T-helper 17 cell (primary cell): ENCODE measurements at regions not wholly inside any gene's neighbourhood (a gene's known extent, or its start where the extent isn't known, plus 50 kb on each side); places are given as distances from the start of the nearest gene placed in this dataset.
"Not testable (repeated sequence)": the region's sequence is repeated elsewhere in the genome, so short reads cannot be mapped to it uniquely, and the experiment has no call there.

Source experiments
- ATAC-seq: fragments of 150-1000 bp; cut with Tn5 transposase; 2 replicates; pipeline ENCODE4 v1.10.0; 2021; ENCODE audit warnings: mild to moderate bottlenecking, moderate library complexity
- DNase-seq, 3 donors: peaks; one replicate each; pipeline versions ENCODE4 v3.0.0 to v3.0.0-alpha.2; 2020 to 2021
- H3K9me3 ChIP-seq: one replicate; pipeline ENCODE4 v1.7.0; 2013; ENCODE audit warnings: low read length, mild to moderate bottlenecking; ENCODE audit not compliant: control insufficient read depth, poor library complexity, severe bottlenecking
- H3K27ac Mint-ChIP-seq: one replicate; pipeline ENCODE4 v1.8.0; 2022; ENCODE audit warnings: mild to moderate bottlenecking, moderate library complexity, mixed read lengths
- H3K27me3 Mint-ChIP-seq: one replicate; pipeline ENCODE4 v1.8.0; 2022; ENCODE audit warnings: mixed read lengths
- H3K36me3 Mint-ChIP-seq: one replicate; pipeline ENCODE4 v1.8.0; 2022; ENCODE audit warnings: low read depth, mixed read lengths
- H3K4me1 Mint-ChIP-seq: one replicate; pipeline ENCODE4 v1.8.0; 2022; ENCODE audit warnings: mild to moderate bottlenecking, mixed read lengths
- H3K4me3 Mint-ChIP-seq: one replicate; pipeline ENCODE4 v1.8.0; 2022; ENCODE audit warnings: mild to moderate bottlenecking, moderate library complexity, mixed read lengths

- H3K27me3 Mint-ChIP-seq: no peaks in the 10 kb centered on the region
- no peak overlapping the region for H3K4me3 Mint-ChIP-seq
- no peak for DNase-seq
- no peak for ATAC-seq
- H3K36me3 Mint-ChIP-seq: no peaks in the 10 kb centered on the region
- H3K9me3 ChIP-seq: no peaks in the 10 kb centered on the region
- H3K27ac Mint-ChIP-seq: no peak overlapping the region
- no peaks in the 10 kb centered on the region for H3K4me1 Mint-ChIP-seq
Measured at GRCh38 chr16:29321000-29321393, 85.5 kb downstream of the NPIPB11 start.

GRCh38 chr16:29320274-29320999 lies 86.1 kb downstream of the NPIPB11 start:
- Mint-ChIP-seq H3K4me3 (no peak overlapping the region), H3K27me3 (no peaks in the 10 kb centered on the region), H3K4me1 (no peaks in the 10 kb centered on the region), H3K36me3 (no peaks in the 10 kb centered on the region), H3K27ac (no peak overlapping the region)
- DNase-seq (no peak), ATAC-seq (no peak)
- H3K9me3 ChIP-seq: no peaks in the 10 kb centered on the region

GRCh38 chr16:29319726-29320125 lies 86.8 kb downstream of the NPIPB11 start:
- no peaks in the 10 kb centered on the region for H3K36me3 Mint-ChIP-seq
- no peak overlapping the region for H3K27ac Mint-ChIP-seq
- no peaks in the 10 kb centered on the region for H3K4me1 Mint-ChIP-seq
- H3K4me3 Mint-ChIP-seq: no peak overlapping the region
- no peak for ATAC-seq
- no peak for DNase-seq
- no peaks in the 10 kb centered on the region for H3K9me3 ChIP-seq
- no peaks in the 10 kb centered on the region for H3K27me3 Mint-ChIP-seq

GRCh38 chr16:29318561-29318968 lies 87.9 kb downstream of the NPIPB11 start:
- not testable (repeated sequence) for DNase-seq, H3K4me1 Mint-ChIP-seq, H3K27ac Mint-ChIP-seq, H3K36me3 Mint-ChIP-seq, H3K9me3 ChIP-seq, H3K4me3 Mint-ChIP-seq, H3K27me3 Mint-ChIP-seq
- peak; percentile 45 for ATAC-seq

GRCh38 chr16:29318037-29318436 lies 88.5 kb downstream of the NPIPB11 start:
- ATAC-seq: no peak
- no peak overlapping the region for H3K4me3 Mint-ChIP-seq
- no peaks in the 10 kb centered on the region for H3K9me3 ChIP-seq
- no peaks in the 10 kb centered on the region for H3K27me3 Mint-ChIP-seq
- DNase-seq: no peak
- no peaks in the 10 kb centered on the region for H3K36me3 Mint-ChIP-seq
- H3K27ac Mint-ChIP-seq: no peak overlapping the region
- H3K4me1 Mint-ChIP-seq: no peaks in the 10 kb centered on the region

- H3K27ac Mint-ChIP-seq: peak overlapping the region; percentile 37
- no peaks in the 10 kb centered on the region for H3K4me1 Mint-ChIP-seq
- H3K4me3 Mint-ChIP-seq: no peak overlapping the region
- no peaks in the 10 kb centered on the region for H3K36me3 Mint-ChIP-seq
- no peak for ATAC-seq
- no peaks in the 10 kb centered on the region for H3K27me3 Mint-ChIP-seq
- DNase-seq: no peak
- H3K9me3 ChIP-seq: no peaks in the 10 kb centered on the region
Measured at GRCh38 chr16:29317269-29317668, 89.2 kb downstream of the NPIPB11 start.

- ATAC-seq: no peak
- no peaks in the 10 kb centered on the region for H3K9me3 ChIP-seq
- Mint-ChIP-seq H3K4me3 (no peak overlapping the region), H3K4me1 (no peaks in the 10 kb centered on the region), H3K27ac (peak overlapping the region; percentile 37), H3K27me3 (no peaks in the 10 kb centered on the region), H3K36me3 (no peaks in the 10 kb centered on the region)
- DNase-seq: no peak
Measured at GRCh38 chr16:29316761-29317183, 89.7 kb downstream of the NPIPB11 start.

GRCh38 chr16:29315916-29316517 lies 90.5 kb downstream of the NPIPB11 start:
- DNase-seq (no peak), ATAC-seq (no peak)
- no peaks in the 10 kb centered on the region for H3K9me3 ChIP-seq
- Mint-ChIP-seq H3K27ac (no peak overlapping the region), H3K4me1 (no peaks in the 10 kb centered on the region), H3K4me3 (no peak overlapping the region), H3K36me3 (no peaks in the 10 kb centered on the region), H3K27me3 (no peaks in the 10 kb centered on the region)

GRCh38 chr16:29315046-29315445 lies 91.5 kb downstream of the NPIPB11 start:
- ATAC-seq (no peak), DNase-seq (no peak)
- H3K36me3 Mint-ChIP-seq: no peaks in the 10 kb centered on the region
- no peaks in the 10 kb centered on the region for H3K4me1 Mint-ChIP-seq
- no peaks in the 10 kb centered on the region for H3K27me3 Mint-ChIP-seq
- no peaks in the 10 kb centered on the region for H3K9me3 ChIP-seq
- no peak overlapping the region for H3K4me3 Mint-ChIP-seq
- no peak overlapping the region for H3K27ac Mint-ChIP-seq

GRCh38 chr16:29314292-29314934 lies 92.1 kb downstream of the NPIPB11 start:
- Mint-ChIP-seq H3K4me3 (no peak overlapping the region), H3K36me3 (no peaks in the 10 kb centered on the region), H3K27me3 (no peaks in the 10 kb centered on the region), H3K4me1 (no peaks in the 10 kb centered on the region), H3K27ac (peak overlapping the region; percentile 11)
- no peak for DNase-seq
- no peaks in the 10 kb centered on the region for H3K9me3 ChIP-seq
- ATAC-seq: no peak

- no peaks in the 10 kb centered on the region for H3K27me3 Mint-ChIP-seq
- DNase-seq (no peak), ATAC-seq (no peak)
- H3K4me3 Mint-ChIP-seq: no peak overlapping the region
- H3K4me1 Mint-ChIP-seq: peaks cover 2% of the 10 kb centered on the region
- peak overlapping the region; percentile 11 for H3K27ac Mint-ChIP-seq
- no peaks in the 10 kb centered on the region for H3K36me3 Mint-ChIP-seq
- H3K9me3 ChIP-seq: no peaks in the 10 kb centered on the region
Measured at GRCh38 chr16:29313559-29314048, 92.9 kb downstream of the NPIPB11 start.

GRCh38 chr16:29312835-29313558 lies 93.5 kb downstream of the NPIPB11 start:
- Mint-ChIP-seq H3K4me3 (no peak overlapping the region), H3K27ac (no peak overlapping the region), H3K27me3 (no peaks in the 10 kb centered on the region), H3K4me1 (peaks cover 2% of the 10 kb centered on the region), H3K36me3 (no peaks in the 10 kb centered on the region)
- no peaks in the 10 kb centered on the region for H3K9me3 ChIP-seq
- DNase-seq (no peak), ATAC-seq (no peak)

- DNase-seq, H3K27me3 Mint-ChIP-seq, H3K27ac Mint-ChIP-seq, H3K4me1 Mint-ChIP-seq, ATAC-seq, H3K9me3 ChIP-seq, H3K36me3 Mint-ChIP-seq, H3K4me3 Mint-ChIP-seq: not testable (repeated sequence)
Measured at GRCh38 chr16:29312345-29312675, 94.2 kb downstream of the NPIPB11 start.
